ENCODE measurements at regions not wholly inside any gene's neighbourhood (a gene's known extent, or its start where the extent isn't known, plus 50 kb on each side); places are given as distances from the start of the nearest gene placed in this dataset.

- Histone ChIP-seq H3K36me3 (no peaks in the 10 kb centered on the region), H3K9me3 (peaks cover 0 to 8% (median 0%) of the 10 kb centered on the region in 3 donors), H3K4me1 (no peaks in the 10 kb centered on the region), H3K27ac (no peak overlapping the region), H3K27me3 (no peaks in the 10 kb centered on the region), H3K4me3 (no peak overlapping the region)
- DNase-seq = no peak
- TF ChIP-seq POLR2A (IDR thresholded peaks at IDR 0.05) = no peak
- no peak for TF ChIP-seq CTCF (IDR thresholded peaks at IDR 0.05)
- intact Hi-C loops (cut with DNase I) = no loop called here
Measured at GRCh38 chr13:47226516-47226915, 329.7 kb upstream of the HTR2A start.

- Histone ChIP-seq H3K4me3 (no peak overlapping the region), H3K4me1 (no peaks in the 10 kb centered on the region), H3K36me3 (no peaks in the 10 kb centered on the region), H3K27me3 (no peaks in the 10 kb centered on the region), H3K9me3 (no peaks in the 10 kb centered on the region), H3K27ac (no peak overlapping the region)
- TF ChIP-seq POLR2A (IDR thresholded peaks at IDR 0.05) = no peak
- TF ChIP-seq CTCF (IDR thresholded peaks at IDR 0.05) = no peak
- DNase-seq = no peak
- WGBS, 2 donors = 57 to 75% methylated on average over 3 of the region's 3 CpGs
- intact Hi-C loops (cut with DNase I) = no loop called here
Measured at GRCh38 chr13:47220453-47221140, 323.7 kb upstream of the HTR2A start.

GRCh38 chr13:47218611-47219010, 321.8 kb upstream of the HTR2A start:
- Histone ChIP-seq H3K27me3 (no peaks in the 10 kb centered on the region), H3K9me3 (no peaks in the 10 kb centered on the region), H3K4me1 (no peaks in the 10 kb centered on the region), H3K27ac (no peak overlapping the region), H3K4me3 (no peak overlapping the region), H3K36me3 (no peaks in the 10 kb centered on the region)
- 49 to 73% methylated on average over 2 of the region's 2 CpGs for WGBS, 2 donors
- TF ChIP-seq CTCF (IDR thresholded peaks at IDR 0.05) = no peak
- TF ChIP-seq POLR2A (IDR thresholded peaks at IDR 0.05) = no peak
- intact Hi-C loops (cut with DNase I) = no loop called here
- no peak for DNase-seq

- 37 to 43% methylated on average over 2 of the region's 2 CpGs for WGBS, 2 donors
- Histone ChIP-seq H3K36me3 (no peaks in the 10 kb centered on the region), H3K27me3 (peaks cover 0 to 4% (median 0%) of the 10 kb centered on the region in 4 donors), H3K9me3 (no peaks in the 10 kb centered on the region), H3K27ac (no peak overlapping the region), H3K4me1 (no peaks in the 10 kb centered on the region), H3K4me3 (no peak overlapping the region)
- TF ChIP-seq CTCF (IDR thresholded peaks at IDR 0.05) = no peak
- no peak for TF ChIP-seq POLR2A (IDR thresholded peaks at IDR 0.05)
- DNase-seq = no peak
- intact Hi-C loops (cut with DNase I) = no loop called here
Measured at GRCh38 chr13:47216176-47216822, 319.4 kb upstream of the HTR2A start.

- peaks cover 0 to 4% (median 0%) of the 10 kb centered on the region in 4 donors for H3K27me3 ChIP-seq
- intact Hi-C loops (cut with DNase I) = no loop called here
- no peaks in the 10 kb centered on the region for H3K9me3 ChIP-seq
- H3K4me1 ChIP-seq = no peaks in the 10 kb centered on the region
- no peak overlapping the region for H3K4me3 ChIP-seq
- H3K27ac ChIP-seq = no peak overlapping the region
- TF ChIP-seq POLR2A (IDR thresholded peaks at IDR 0.05) (no peak), CTCF (IDR thresholded peaks at IDR 0.05) (no peak)
- DNase-seq = no peak
- H3K36me3 ChIP-seq = no peaks in the 10 kb centered on the region
- 79 to 90% methylated on average over 2 of the region's 2 CpGs for WGBS, 2 donors
Measured at GRCh38 chr13:47215736-47216135, 318.9 kb upstream of the HTR2A start.
